DND-41 (cell line): ENCODE measurements at regions not wholly inside any gene's neighbourhood (a gene's known extent, or its start where the extent isn't known, plus 50 kb on each side); places are given as distances from the start of the nearest gene placed in this dataset.

Source experiments
- ATAC-seq: fragments of 200-7000 bp; cut with Tn5 transposase; 3 replicates; pipeline ENCODE4 v1.9.1; 2021; ENCODE audit warnings: low read depth; ENCODE audit not compliant: insufficient read depth
- DNase-seq: peaks from one replicate; pipeline ENCODE4 v3.0.0-alpha.2; 2020
- H2AFZ ChIP-seq: 2 replicates; pipeline ENCODE4 v1.6.0; 2012; ENCODE audit warnings: low read depth, low read length
- H3K27ac ChIP-seq: 2 replicates; pipeline ENCODE4 v1.5.1; 2012; ENCODE audit warnings: low read length, inconsistent platforms
- H3K27me3 ChIP-seq: fragments of 200-600 bp; sonication (generic); 2 replicates; pipeline ENCODE4 v1.6.0; 2012; ENCODE audit warnings: low read length, mild to moderate bottlenecking, inconsistent platforms; ENCODE audit not compliant: insufficient read depth, poor library complexity
- H3K36me3 ChIP-seq: 2 replicates; pipeline ENCODE4 v1.5.1; 2012; ENCODE audit warnings: low read length, inconsistent platforms; ENCODE audit not compliant: insufficient read depth
- H3K4me1 ChIP-seq: 2 replicates; pipeline ENCODE4 v1.5.1; 2012; ENCODE audit warnings: mild to moderate bottlenecking, low read length; ENCODE audit not compliant: insufficient read depth
- H3K4me2 ChIP-seq: 2 replicates; pipeline ENCODE4 v1.6.0; 2012; ENCODE audit warnings: mild to moderate bottlenecking, moderate library complexity, low read length, inconsistent platforms; ENCODE audit not compliant: insufficient read depth
- H3K4me3 ChIP-seq, 2 experiments: fragments of 200-600 bp in 1 of 2; shearing (Covaris generic) in 1 of 2; 2 replicates each; pipeline ENCODE4 v1.5.1; 2012 to 2016; ENCODE audit warnings: inconsistent platforms in 2 of 2, low read length in 2 of 2, mild to moderate bottlenecking in 2 of 2, low read depth in 1 of 2, moderate library complexity in 1 of 2
- H3K79me2 ChIP-seq: 2 replicates; pipeline ENCODE4 v1.6.0; 2012; ENCODE audit warnings: low read length, inconsistent platforms; ENCODE audit not compliant: insufficient read depth
- H3K9ac ChIP-seq: 2 replicates; pipeline ENCODE4 v1.6.0; 2012; ENCODE audit warnings: low read depth, mild to moderate bottlenecking, inconsistent platforms, low read length, moderate library complexity
- H3K9me3 ChIP-seq: 2 replicates; pipeline ENCODE4 v1.5.1; 2012; ENCODE audit warnings: low read length, moderate library complexity, mild to moderate bottlenecking, inconsistent platforms; ENCODE audit not compliant: insufficient read depth, severe bottlenecking
- H4K20me1 ChIP-seq: 2 replicates; pipeline ENCODE4 v1.6.0; 2012; ENCODE audit warnings: low read length; ENCODE audit not compliant: insufficient read depth
- CTCF ChIP-seq: IDR thresholded peaks from 2 replicates; pipeline ENCODE4 v1.5.1; 2012; ENCODE audit warnings: borderline replicate concordance, low read length, moderate library complexity, mild to moderate bottlenecking; ENCODE audit not compliant: poor library complexity, severe bottlenecking; ENCODE audit errors: extremely low read depth
- EZH2 ChIP-seq: IDR thresholded peaks from 3 replicates; pipeline ENCODE4 v1.6.1; 2012; ENCODE audit warnings: borderline replicate concordance, low read depth, mild to moderate bottlenecking, moderate library complexity, low read length, inconsistent platforms; ENCODE audit not compliant: severe bottlenecking

GRCh38 chr2:133968446-133968845, 285.4 kb upstream of the MGAT5 start:
- peak overlapping the region; percentile 64 for H3K27ac ChIP-seq
- H3K9me3 ChIP-seq = no peaks in the 10 kb centered on the region
- peak overlapping the region; percentile 27; the same call in 1 of the 2 replicates for H2AFZ ChIP-seq
- H3K27me3 ChIP-seq = no peaks in the 10 kb centered on the region
- ATAC-seq (no peak), DNase-seq (no peak)
- no peaks in the 10 kb centered on the region for H3K36me3 ChIP-seq
- H3K4me1 ChIP-seq = peaks cover 56% of the 10 kb centered on the region
- H3K4me2 ChIP-seq = no peak overlapping the region
- no peak overlapping the region for H3K4me3 ChIP-seq
- H3K79me2 ChIP-seq = no peaks in the 10 kb centered on the region
- no peak overlapping the region for H3K9ac ChIP-seq
- no peaks in the 10 kb centered on the region for H4K20me1 ChIP-seq
- TF ChIP-seq CTCF (no peak), EZH2 (no peak)

GRCh38 chr2:133970641-133971040, 283.2 kb upstream of the MGAT5 start:
- ATAC-seq (no peak), DNase-seq (no peak)
- H2AFZ ChIP-seq = no peak overlapping the region
- no peak overlapping the region for H3K9ac ChIP-seq
- H3K27ac ChIP-seq = no peak overlapping the region
- no peak for TF ChIP-seq EZH2
- TF ChIP-seq CTCF = no peak
- no peaks in the 10 kb centered on the region for H3K79me2 ChIP-seq
- no peaks in the 10 kb centered on the region for H3K36me3 ChIP-seq
- H3K4me3 ChIP-seq = no peak overlapping the region
- H3K4me2 ChIP-seq = no peak overlapping the region
- H3K27me3 ChIP-seq = no peaks in the 10 kb centered on the region
- H4K20me1 ChIP-seq = no peaks in the 10 kb centered on the region
- peaks cover 55% of the 10 kb centered on the region for H3K4me1 ChIP-seq
- no peaks in the 10 kb centered on the region for H3K9me3 ChIP-seq

GRCh38 chr2:133972297-133972696, 281.6 kb upstream of the MGAT5 start:
- no peak for DNase-seq
- Histone ChIP-seq H3K4me1 (peaks cover 55% of the 10 kb centered on the region), H3K79me2 (no peaks in the 10 kb centered on the region), H3K4me3 (no peak overlapping the region), H3K36me3 (no peaks in the 10 kb centered on the region), H3K9ac (no peak overlapping the region), H3K4me2 (no peak overlapping the region), H3K9me3 (no peaks in the 10 kb centered on the region), H3K27ac (no peak overlapping the region), H3K27me3 (no peaks in the 10 kb centered on the region), H4K20me1 (no peaks in the 10 kb centered on the region), H2AFZ (no peak overlapping the region)
- no peak for TF ChIP-seq EZH2
- TF ChIP-seq CTCF = no peak
- no peak for ATAC-seq

GRCh38 chr2:133972786-133973185, 281.1 kb upstream of the MGAT5 start:
- Histone ChIP-seq H3K4me3 (no peak overlapping the region), H3K4me2 (no peak overlapping the region), H3K9ac (no peak overlapping the region), H3K36me3 (no peaks in the 10 kb centered on the region), H3K79me2 (no peaks in the 10 kb centered on the region), H3K27me3 (no peaks in the 10 kb centered on the region), H3K27ac (no peak overlapping the region), H2AFZ (no peak overlapping the region), H3K4me1 (peaks cover 55% of the 10 kb centered on the region), H3K9me3 (no peaks in the 10 kb centered on the region), H4K20me1 (no peaks in the 10 kb centered on the region)
- no peak for TF ChIP-seq EZH2
- no peak for TF ChIP-seq CTCF
- ATAC-seq = no peak
- DNase-seq = no peak
